ENCODE measurements at regions not wholly inside any gene's neighbourhood (a gene's known extent, or its start where the extent isn't known, plus 50 kb on each side); places are given as distances from the start of the nearest gene placed in this dataset.

DNA sequence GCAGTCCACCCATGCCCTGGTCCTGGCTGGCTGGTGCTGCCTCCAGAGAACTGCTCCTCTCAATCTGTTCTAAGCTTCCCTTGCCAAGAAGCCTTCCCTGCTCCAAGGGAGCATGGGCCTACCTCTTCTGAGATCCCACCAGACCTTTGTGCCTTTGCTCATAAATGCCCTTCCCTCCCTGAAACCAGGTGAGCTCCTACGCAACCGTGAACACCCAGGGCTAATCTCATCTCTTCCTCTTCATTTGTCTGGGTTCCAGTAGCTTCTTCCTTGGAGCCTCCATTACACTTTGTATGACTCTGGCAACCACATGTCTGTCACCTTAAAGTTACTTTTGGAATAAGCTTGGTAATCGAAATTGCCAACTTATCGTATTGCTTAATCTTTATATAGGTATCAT lies 270.6 kb downstream of the PBX3 start:
- ChIA-PET CTCF (no interaction called here), POLR2A (no interaction called here)
- no peaks in the 10 kb centered on the region for H3K4me1 Mint-ChIP-seq (ENCODE audit: insufficient read depth, unreplicated experiment)
- no peaks in the 10 kb centered on the region for H3K9me3 Mint-ChIP-seq (ENCODE audit: unreplicated experiment)
- intact Hi-C loops (cut with micrococcal nuclease): no loop called here
- H3K4me3 Mint-ChIP-seq (ENCODE audit: unreplicated experiment): no peak overlapping the region
- H3K36me3 Mint-ChIP-seq (ENCODE audit: insufficient read depth, unreplicated experiment): no peaks in the 10 kb centered on the region
- BruUV-seq (replicated peaks): no TSS peak
- TF ChIP-seq, protein P1, sequence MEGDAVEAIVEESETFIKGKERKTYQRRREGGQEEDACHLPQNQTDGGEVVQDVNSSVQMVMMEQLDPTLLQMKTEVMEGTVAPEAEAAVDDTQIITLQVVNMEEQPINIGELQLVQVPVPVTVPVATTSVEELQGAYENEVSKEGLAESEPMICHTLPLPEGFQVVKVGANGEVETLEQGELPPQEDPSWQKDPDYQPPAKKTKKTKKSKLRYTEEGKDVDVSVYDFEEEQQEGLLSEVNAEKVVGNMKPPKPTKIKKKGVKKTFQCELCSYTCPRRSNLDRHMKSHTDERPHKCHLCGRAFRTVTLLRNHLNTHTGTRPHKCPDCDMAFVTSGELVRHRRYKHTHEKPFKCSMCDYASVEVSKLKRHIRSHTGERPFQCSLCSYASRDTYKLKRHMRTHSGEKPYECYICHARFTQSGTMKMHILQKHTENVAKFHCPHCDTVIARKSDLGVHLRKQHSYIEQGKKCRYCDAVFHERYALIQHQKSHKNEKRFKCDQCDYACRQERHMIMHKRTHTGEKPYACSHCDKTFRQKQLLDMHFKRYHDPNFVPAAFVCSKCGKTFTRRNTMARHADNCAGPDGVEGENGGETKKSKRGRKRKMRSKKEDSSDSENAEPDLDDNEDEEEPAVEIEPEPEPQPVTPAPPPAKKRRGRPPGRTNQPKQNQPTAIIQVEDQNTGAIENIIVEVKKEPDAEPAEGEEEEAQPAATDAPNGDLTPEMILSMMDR (IDR thresholded peaks at IDR 0.05; ENCODE audit: unreplicated experiment): no peak
- H3K27me3 Mint-ChIP-seq (ENCODE audit: insufficient read depth, unreplicated experiment): peaks cover 25% of the 10 kb centered on the region
- no peak overlapping the region for H3K27ac Mint-ChIP-seq (ENCODE audit: low read depth, unreplicated experiment)
- DNase-seq (ENCODE audit: unreplicated experiment): no peak

DNA sequence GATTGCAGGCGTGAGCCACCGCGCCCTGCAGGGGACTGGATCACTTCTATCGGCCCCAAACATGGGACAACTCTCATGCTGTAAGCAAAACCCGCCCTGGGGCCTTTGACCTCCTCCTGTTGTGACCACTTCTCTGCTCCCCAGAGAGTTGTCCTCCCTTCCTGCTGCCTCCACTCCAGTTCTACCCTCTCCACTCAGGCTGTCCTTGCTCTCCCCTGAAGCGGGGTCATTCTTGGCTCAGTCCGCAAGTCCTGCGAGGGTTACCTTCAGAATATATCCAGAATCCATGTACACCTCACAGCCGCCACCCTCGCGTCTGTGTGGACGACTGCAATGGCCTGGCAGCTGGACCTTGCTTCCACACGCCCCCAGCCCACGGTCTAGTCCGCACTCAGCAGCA lies 273.7 kb downstream of the PBX3 start:
- Mint-ChIP-seq H3K27me3 (ENCODE audit: insufficient read depth, unreplicated experiment) (peaks cover 25% of the 10 kb centered on the region), H3K9me3 (ENCODE audit: unreplicated experiment) (no peaks in the 10 kb centered on the region), H3K4me1 (ENCODE audit: insufficient read depth, unreplicated experiment) (no peaks in the 10 kb centered on the region), H3K36me3 (ENCODE audit: insufficient read depth, unreplicated experiment) (no peaks in the 10 kb centered on the region), H3K27ac (ENCODE audit: low read depth, unreplicated experiment) (no peak overlapping the region), H3K4me3 (ENCODE audit: unreplicated experiment) (no peak overlapping the region)
- intact Hi-C loops (cut with micrococcal nuclease): no loop called here
- POLR2A ChIA-PET: no interaction called here
- CTCF ChIA-PET: interaction anchor here (0.7 kb wide), 1 partner anchor 469 kb away, joined by 3 read pairs; no protein-coding TSS in a partner anchor
- DNase-seq (ENCODE audit: unreplicated experiment): no peak
- BruUV-seq (replicated peaks): no TSS peak
- TF ChIP-seq, protein P1 (IDR thresholded peaks at IDR 0.05; ENCODE audit: unreplicated experiment): no peak

DNA sequence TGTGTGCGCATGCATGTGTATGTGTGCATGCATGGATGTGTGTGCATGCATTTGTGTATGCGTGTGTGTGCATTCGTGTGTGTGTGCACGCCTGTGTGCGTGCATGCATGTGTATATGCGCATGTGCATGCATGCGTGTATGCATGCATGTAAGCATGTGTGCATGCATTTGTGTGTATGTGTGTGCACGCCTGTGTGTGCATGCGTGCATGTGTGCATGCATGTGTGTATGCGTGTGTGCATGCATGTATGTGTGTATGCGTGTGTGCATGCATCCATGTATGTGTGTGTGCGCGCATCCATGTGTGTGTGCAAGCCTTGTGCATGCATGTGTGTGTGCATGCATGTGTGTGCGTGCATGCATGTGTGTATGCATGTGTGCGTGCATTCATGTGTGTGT lies 276.8 kb downstream of the PBX3 start:
- DNase-seq (ENCODE audit: unreplicated experiment): no peak
- POLR2A ChIA-PET: interaction anchor here (0.7 kb wide), 1 partner anchor 164 kb away, joined by 3 read pairs; no protein-coding TSS in a partner anchor
- Mint-ChIP-seq H3K4me1 (ENCODE audit: insufficient read depth, unreplicated experiment) (no peaks in the 10 kb centered on the region), H3K36me3 (ENCODE audit: insufficient read depth, unreplicated experiment) (peaks cover 5% of the 10 kb centered on the region), H3K4me3 (ENCODE audit: unreplicated experiment) (no peak overlapping the region), H3K9me3 (ENCODE audit: unreplicated experiment) (no peaks in the 10 kb centered on the region), H3K27me3 (ENCODE audit: insufficient read depth, unreplicated experiment) (peaks cover 25% of the 10 kb centered on the region), H3K27ac (ENCODE audit: low read depth, unreplicated experiment) (no peak overlapping the region)
- CTCF ChIA-PET: no interaction called here
- no TSS peak for BruUV-seq (replicated peaks)
- intact Hi-C loops (cut with micrococcal nuclease): no loop called here
- TF ChIP-seq, protein P1 (IDR thresholded peaks at IDR 0.05; ENCODE audit: unreplicated experiment): no peak

DNA sequence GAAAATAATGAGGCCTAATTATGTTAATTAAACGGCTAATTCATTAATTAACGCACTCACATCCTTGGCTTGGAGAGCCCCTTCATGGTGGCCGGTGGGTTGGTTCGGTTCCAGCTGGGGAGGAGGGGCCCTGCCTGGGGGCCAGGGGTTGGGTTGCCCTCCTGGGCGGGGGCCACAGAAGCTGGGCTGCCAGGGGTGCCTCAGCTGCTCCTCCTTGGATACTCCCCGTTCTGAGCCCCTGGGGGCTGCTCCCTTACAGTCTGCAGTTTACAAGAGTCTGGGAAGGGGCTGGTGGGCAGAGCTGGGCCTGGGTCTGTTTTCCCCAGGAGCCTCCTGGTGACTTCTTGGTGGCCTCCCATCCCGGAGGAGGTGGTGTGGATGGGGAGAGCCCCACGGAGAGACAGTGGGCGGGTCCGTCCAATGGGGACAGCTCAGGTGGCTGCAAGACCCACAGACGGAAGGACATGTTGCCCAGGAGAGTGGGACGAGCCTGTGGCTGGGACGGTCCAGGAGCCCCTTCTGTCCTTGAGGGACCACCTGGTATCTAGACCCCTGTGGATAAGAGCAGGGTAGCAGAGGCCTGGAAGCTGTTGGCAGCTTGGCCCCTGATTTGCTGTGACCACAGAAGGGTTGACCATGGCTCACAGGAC lies 277.5 kb downstream of the PBX3 start:
- TF ChIP-seq, protein P1 (IDR thresholded peaks at IDR 0.05; ENCODE audit: unreplicated experiment): no peak
- H3K36me3 Mint-ChIP-seq (ENCODE audit: insufficient read depth, unreplicated experiment): peaks cover 5% of the 10 kb centered on the region
- H3K4me3 Mint-ChIP-seq (ENCODE audit: unreplicated experiment): no peak overlapping the region
- intact Hi-C loops (cut with micrococcal nuclease): no loop called here
- CTCF ChIA-PET: interaction anchor here (0.8 kb wide), 1 partner anchor 10 kb away, joined by 3 read pairs; no protein-coding TSS in a partner anchor
- DNase-seq (ENCODE audit: unreplicated experiment): no peak
- H3K9me3 Mint-ChIP-seq (ENCODE audit: unreplicated experiment): no peaks in the 10 kb centered on the region
- no peak overlapping the region for H3K27ac Mint-ChIP-seq (ENCODE audit: low read depth, unreplicated experiment)
- POLR2A ChIA-PET: no interaction called here
- no TSS peak for BruUV-seq (replicated peaks)
- H3K4me1 Mint-ChIP-seq (ENCODE audit: insufficient read depth, unreplicated experiment): no peaks in the 10 kb centered on the region
- peaks cover 25% of the 10 kb centered on the region for H3K27me3 Mint-ChIP-seq (ENCODE audit: insufficient read depth, unreplicated experiment)

Data from MCF 10A (cell line).